ENCODE measurements at regions not wholly inside any gene's neighbourhood (a gene's known extent, or its start where the extent isn't known, plus 50 kb on each side); places are given as distances from the start of the nearest gene placed in this dataset.
A peak's percentile ranks its signal among the peaks of the same experiment; 100 is the strongest.

DNA sequence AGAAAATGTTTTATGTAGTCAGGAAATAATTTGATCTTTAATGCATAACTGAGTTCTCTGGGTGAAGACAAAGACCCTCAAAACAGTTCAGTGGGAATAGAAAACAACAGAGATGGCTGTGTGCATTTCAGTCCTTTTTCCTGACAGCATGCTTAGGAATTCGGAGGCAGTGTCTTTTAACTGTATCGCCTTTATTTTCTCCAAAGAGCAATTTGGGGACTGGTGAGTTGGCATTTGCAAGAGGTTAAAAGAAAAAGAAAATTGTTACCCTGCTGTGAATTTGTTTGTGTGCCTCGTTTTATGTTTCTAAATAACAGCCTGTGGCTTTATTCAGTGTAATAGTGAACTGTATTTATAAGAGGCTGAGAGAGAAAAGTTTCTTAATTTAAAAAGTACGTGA lies 227.8 kb upstream of the DMAC1 start:
- peaks cover 0 to 5% (median 0%) of the 10 kb centered on the region in 4 experiments; a peak in 2 of 7 replicates for H3K4me1 ChIP-seq (replicated peaks in 1 of 4; ENCODE audit: control insufficient read depth in 3 of 4, insufficient read depth in 4 of 4, low read length in 3 of 4)
- no peak overlapping the region for H2AFZ ChIP-seq (ENCODE audit: low read length)
- peak; percentile 13 for FAIRE-seq
- WGBS, 2 experiments (ENCODE audit: extremely low coverage in 1 of 2, insufficient coverage in 1 of 2, insufficient read length in 1 of 2, insufficient replicate concordance in 2 of 2, low coverage in 1 of 2, low lambda C conversion rate in 2 of 2, missing lambda C conversion rate in 1 of 2), result 27% methylated on average over 4 of the region's 4 CpGs; no CpG with 5 or more reads in 1 of the 2 experiments
- H2BK20ac ChIP-seq (ENCODE audit: low read length), result no peak overlapping the region
- peak overlapping the region; percentile 33 for H4K5ac ChIP-seq (ENCODE audit: insufficient read length, low read depth, low read length)
- no peak overlapping the region for H4K8ac ChIP-seq (ENCODE audit: extremely low read depth, insufficient read depth, low read length)
- H2BK120ac ChIP-seq (replicated peaks; ENCODE audit: low read depth, low read length), result no peak overlapping the region
- H3K9ac ChIP-seq (replicated peaks in 1 of 4; ENCODE audit: extremely low read depth in 1 of 4, low read depth in 3 of 4, low read length in 3 of 4), result no peak overlapping the region
- no peak overlapping the region for H2BK12ac ChIP-seq (ENCODE audit: low read depth, low read length)
- H4K20me1 ChIP-seq (replicated peaks in 1 of 2; ENCODE audit: control insufficient read depth in 1 of 2, insufficient read depth in 2 of 2, low read length in 2 of 2), result no peaks in the 10 kb centered on the region
- no peaks in the 10 kb centered on the region for H3K79me2 ChIP-seq (ENCODE audit: control insufficient read depth in 1 of 2, insufficient read depth in 2 of 2, low read length in 2 of 2)
- H3K18ac ChIP-seq (ENCODE audit: extremely low read depth, low read length), result no peak overlapping the region
- H3K27me3 ChIP-seq (replicated peaks in 1 of 4; ENCODE audit: control insufficient read depth in 3 of 4, extremely low read depth in 1 of 4, insufficient read depth in 3 of 4, low read length in 3 of 4), result no peaks in the 10 kb centered on the region
- ChIA-PET CTCF (ENCODE audit: partially characterized antibody) (no interaction called here), POLR2A (ENCODE audit: partially characterized antibody) (no interaction called here)
- H3K23ac ChIP-seq (ENCODE audit: insufficient read length), result no peak overlapping the region
- H3K4me3 ChIP-seq (ENCODE audit: extremely low read depth in 1 of 4, insufficient read depth in 2 of 4, low read depth in 3 of 4, low read length in 4 of 4), result peak overlapping the region in 1 of 4 experiments; percentile 15; a peak in 1 of 8 replicates
- no peak overlapping the region for H4K91ac ChIP-seq (replicated peaks; ENCODE audit: insufficient read length, low read length)
- H2AK5ac ChIP-seq (ENCODE audit: low read depth, low read length), result no peak overlapping the region
- no peak overlapping the region for H3K14ac ChIP-seq (ENCODE audit: insufficient read length)
- no peak overlapping the region for H3K56ac ChIP-seq (replicated peaks; ENCODE audit: insufficient read length, low read depth, low read length)
- DNase-seq (ENCODE audit: low read depth in 1 of 2, low spot score in 2 of 2), result no peak
- no peak overlapping the region for H2BK5ac ChIP-seq (ENCODE audit: low read depth, low read length)
- H3K4ac ChIP-seq (replicated peaks; ENCODE audit: insufficient read length, low read depth, low read length), result no peak overlapping the region
- no peak overlapping the region for H2BK15ac ChIP-seq (ENCODE audit: low read length)
- peak overlapping the region; percentile 9 to 25; a peak in 2 of 4 replicates for H3K4me2 ChIP-seq (ENCODE audit: insufficient read depth in 1 of 2, low read depth in 2 of 2, low read length in 2 of 2)
- no peaks in the 10 kb centered on the region for H3K23me2 ChIP-seq (ENCODE audit: low read depth, low read length)
- no peaks in the 10 kb centered on the region; a peak in 1 of 4 replicates for H3K9me3 ChIP-seq (ENCODE audit: insufficient read depth in 2 of 2, low read depth in 1 of 2, low read length in 1 of 2)
- no peaks in the 10 kb centered on the region for H3K79me1 ChIP-seq (ENCODE audit: low read depth, low read length)
- no peaks in the 10 kb centered on the region for H3K36me3 ChIP-seq (ENCODE audit: control insufficient read depth in 2 of 4, insufficient read depth in 4 of 4, low read length in 3 of 4)
- H3K27ac ChIP-seq (ENCODE audit: low read depth, low read length), result no peak overlapping the region
- TF ChIP-seq NRF1 (IDR thresholded peaks at IDR 0.05; ENCODE audit: low read depth, low read length), result no peak
